ENCODE measurements at regions not wholly inside any gene's neighbourhood (a gene's known extent, or its start where the extent isn't known, plus 50 kb on each side); places are given as distances from the start of the nearest gene placed in this dataset.
"Not testable (repeated sequence)": the region's sequence is repeated elsewhere in the genome, so short reads cannot be mapped to it uniquely, and the experiment has no call there.

- ChIA-PET POLR2A (interaction anchor here (0.8 to 1.5 kb wide), 2 partner anchors 44 to 339 kb away, joined by 3 read pairs; partner anchors contain the start of gene TLE3), CTCF (interaction anchor here (1.2 to 1.8 kb wide), 2 partner anchors 15 to 721 kb away, joined by 3 to 4 read pairs; no protein-coding TSS in a partner anchor)
Measured at GRCh38 chr15:69758810-69759790, 306.5 kb downstream of the RPLP1 start.

DNA sequence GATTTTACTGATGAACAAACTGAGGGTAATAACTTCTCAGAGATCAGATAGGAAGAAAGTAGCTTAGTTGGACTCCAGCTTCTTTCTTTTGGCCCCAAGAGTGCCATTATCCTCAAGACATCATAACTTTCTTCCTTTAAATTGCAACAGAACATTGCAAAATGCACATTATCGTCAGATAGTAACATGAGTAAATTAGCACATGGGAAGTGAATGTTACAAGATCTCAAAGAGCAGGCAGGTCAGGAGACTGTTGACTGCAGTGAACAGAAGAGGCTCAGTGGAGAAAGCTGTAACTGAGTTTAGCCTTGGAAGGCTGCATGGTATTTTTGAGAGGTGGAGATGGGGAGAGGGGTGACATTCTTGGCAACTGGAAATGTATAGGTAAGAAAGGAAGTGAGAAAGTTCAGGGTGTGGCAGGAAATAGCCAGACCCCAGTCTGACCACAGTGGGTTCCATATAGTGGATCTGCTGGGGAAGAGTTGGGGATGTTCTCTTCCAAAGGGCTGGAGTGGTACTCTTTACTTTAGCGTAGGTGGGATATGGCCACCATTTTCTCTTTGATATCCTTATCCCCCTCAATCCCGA lies 307.7 kb downstream of the RPLP1 start:
- CTCF ChIA-PET: interaction anchor here (0.8 to 1.8 kb wide), 3 partner anchors 26 to 719 kb away, joined by 3 to 4 read pairs (median 3); partner anchors contain the start of gene TLE3
- POLR2A ChIA-PET: interaction anchor here (0.9 to 1.3 kb wide), 3 partner anchors 216 to 498 kb away, joined by 3 to 5 read pairs (median 5); partner anchors contain the start of gene TLE3

DNA sequence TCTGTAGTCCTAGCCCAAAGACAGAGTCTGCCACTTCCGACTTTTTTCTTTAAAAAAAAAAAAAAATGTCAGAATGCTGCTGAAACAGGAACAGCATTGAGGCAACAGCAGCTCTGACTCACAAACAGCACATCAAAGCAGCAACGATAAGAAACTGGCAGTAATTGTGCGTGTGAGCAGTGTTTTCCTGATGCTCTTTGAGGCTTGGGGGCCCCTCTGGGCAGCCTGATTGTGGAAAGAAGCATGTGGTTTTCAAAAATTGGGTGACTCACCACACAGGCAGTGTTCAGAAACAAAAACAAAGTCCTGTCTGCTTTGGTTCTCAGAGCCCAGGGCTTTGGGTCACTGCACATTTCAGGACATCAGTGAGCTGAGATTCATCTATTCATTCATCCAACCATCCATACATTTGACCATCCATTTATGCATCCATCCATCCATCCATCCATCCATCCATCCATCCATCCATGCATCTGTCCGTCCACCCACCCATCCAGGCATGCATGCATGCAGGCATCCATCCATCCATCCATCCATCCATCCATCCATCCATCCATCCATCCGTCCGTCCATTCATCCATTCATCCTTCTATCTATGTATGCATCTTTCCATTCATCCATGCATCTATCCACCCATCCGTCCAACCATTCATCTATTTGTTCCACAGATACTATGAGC lies 308.4 kb downstream of the RPLP1 start:
- ChIA-PET POLR2A (interaction anchor here (0.9 to 1.3 kb wide), 3 partner anchors 216 to 498 kb away, joined by 3 to 5 read pairs (median 5); partner anchors contain the start of gene TLE3), CTCF (interaction anchor here (1.0 to 1.8 kb wide), 2 partner anchors 26 to 719 kb away, joined by 3 to 4 read pairs; no protein-coding TSS in a partner anchor)

DNA sequence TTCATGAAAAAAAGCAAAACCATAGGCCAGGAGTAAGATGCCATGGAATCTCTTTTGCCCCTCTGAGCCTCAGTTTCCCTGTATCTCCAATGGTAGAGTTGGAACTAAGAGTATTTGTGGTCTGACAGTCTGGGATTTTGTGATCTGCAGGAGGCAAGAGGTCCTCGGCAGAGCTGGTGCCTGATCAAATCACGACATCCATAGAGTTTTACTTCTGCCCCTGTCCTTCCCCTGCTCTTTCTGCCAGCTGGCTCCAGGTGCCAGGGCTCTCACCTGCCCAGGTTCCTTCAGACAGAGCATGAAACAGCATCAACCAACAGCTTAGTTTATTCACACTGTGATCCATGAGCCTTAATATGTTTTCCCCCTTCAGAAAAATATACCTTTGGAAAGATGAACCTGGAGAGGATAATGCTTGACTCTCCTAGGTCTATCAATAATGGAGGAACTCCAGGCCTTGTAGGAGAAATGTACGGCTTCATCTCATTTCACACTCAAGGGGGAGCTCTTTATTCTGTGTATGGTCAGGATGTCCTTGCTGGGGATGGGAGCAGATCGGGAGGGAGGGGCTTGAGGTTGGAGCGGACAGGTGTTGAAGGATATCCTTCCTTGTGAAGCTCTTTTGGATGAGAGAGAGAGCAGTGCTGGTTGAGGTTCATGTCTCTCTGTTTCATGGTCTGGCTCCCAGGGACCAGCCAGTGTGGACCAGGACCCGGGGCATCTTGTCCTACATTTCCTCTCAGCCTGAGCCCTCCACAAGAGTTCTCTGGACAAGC lies 309.9 kb downstream of the RPLP1 start:
- ChIA-PET CTCF (interaction anchor here (1.4 kb wide), 1 partner anchor 65 kb away, joined by 3 read pairs; no protein-coding TSS in a partner anchor), POLR2A (interaction anchor here (0.5 to 1.2 kb wide), 2 partner anchors 48 to 67 kb away, joined by 3 to 5 read pairs; no protein-coding TSS in a partner anchor)

DNA sequence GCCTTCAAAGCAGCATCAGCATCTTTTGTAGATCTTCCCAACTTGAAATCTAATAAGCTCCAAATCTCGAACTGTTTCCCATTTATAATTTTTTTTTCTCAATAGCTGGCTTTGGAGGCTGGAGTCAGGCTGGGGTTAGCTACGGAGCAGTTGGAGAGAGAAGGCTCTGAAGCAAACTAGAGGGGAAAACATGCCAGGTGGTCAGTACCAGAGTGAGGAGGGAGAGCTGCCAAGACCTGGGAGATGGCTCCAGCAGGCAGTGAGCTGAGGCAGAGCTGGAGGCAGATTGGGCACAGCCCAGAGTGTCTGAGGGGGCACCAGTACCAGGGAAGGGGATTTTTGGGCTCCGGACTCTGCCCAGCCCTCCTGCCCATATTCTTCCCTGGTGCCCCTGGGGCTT lies 311.2 kb downstream of the RPLP1 start:
- CTCF ChIA-PET: interaction anchor here (1.1 kb wide), 1 partner anchor 46 kb away, joined by 3 read pairs; no protein-coding TSS in a partner anchor
- POLR2A ChIA-PET: interaction anchor here (1.2 kb wide), 1 partner anchor 49 kb away, joined by 3 read pairs; no protein-coding TSS in a partner anchor

GRCh38 chr15:69766156-69766555 lies 313.5 kb downstream of the RPLP1 start:
- ChIA-PET POLR2A (no interaction called here), CTCF (no interaction called here)

DNA sequence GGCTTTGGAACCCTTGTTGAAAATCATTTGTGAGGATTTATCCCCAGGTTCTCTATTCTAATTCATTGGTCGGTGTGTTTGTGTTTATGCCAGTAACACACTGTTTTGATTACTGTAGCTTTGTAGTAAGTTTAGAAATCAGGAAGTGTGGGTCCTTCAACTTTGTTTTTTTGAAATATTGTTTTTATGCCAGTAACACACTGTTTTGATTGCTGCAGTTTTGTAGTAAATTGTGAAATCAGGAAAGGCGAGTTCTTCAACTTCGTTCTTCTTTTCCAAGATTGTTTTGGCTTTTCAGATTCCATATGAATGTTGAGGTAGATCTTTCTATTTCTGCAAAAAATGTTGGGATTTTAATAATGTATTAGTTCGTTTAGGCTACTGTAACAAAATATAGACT lies 314.6 kb downstream of the RPLP1 start:
- POLR2A ChIA-PET: no interaction called here

DNA sequence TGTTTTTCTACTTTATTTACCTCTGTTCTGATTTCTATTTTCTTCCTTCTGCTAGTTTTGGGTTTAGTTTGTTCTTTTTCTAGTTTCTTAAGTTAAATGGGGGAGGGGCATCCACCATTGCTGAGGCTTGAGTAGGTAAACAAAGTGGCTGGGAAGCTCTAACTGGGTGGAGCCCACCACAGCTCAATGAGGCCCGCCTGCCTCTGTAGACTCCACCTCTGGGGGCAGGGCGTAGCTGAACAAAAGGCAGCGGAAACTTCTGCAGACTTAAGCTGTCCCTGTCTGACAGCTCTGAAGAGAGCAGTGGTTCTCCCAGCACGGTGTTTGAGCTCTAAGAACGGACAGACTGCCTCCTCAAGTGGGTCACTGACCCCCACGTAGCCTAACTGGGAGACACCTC lies 316.7 kb downstream of the RPLP1 start:
- POLR2A ChIA-PET, CTCF ChIA-PET: not testable (repeated sequence)

More for the DNA sequence above, 314.6 kb downstream of the RPLP1 start:
- CTCF ChIA-PET: interaction anchor here (0.8 kb wide), 1 partner anchor 61 kb away, joined by 3 read pairs; no protein-coding TSS in a partner anchor

DNA sequence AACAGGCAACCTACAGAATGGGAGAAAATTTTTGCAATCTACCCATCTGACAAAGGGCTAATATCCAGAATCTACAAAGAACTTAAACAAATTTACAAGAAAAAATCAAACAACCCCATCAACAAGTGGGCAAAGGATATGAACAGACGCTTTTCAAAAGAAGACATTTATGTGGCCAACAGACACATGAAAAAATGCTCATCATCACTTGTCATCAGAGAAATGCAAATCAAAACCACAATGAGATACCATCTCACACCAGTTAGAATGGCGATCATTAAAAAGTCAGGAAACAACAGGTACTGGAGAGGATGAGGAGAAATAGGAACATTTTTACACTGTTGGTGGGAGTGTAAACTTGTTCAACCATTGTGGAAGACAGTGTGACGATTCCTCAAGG lies 321.6 kb downstream of the RPLP1 start:
- CTCF ChIA-PET, POLR2A ChIA-PET: not testable (repeated sequence)

- POLR2A ChIA-PET, CTCF ChIA-PET: not testable (repeated sequence)
Measured at GRCh38 chr15:69774711-69775110, 322.1 kb downstream of the RPLP1 start.

- POLR2A ChIA-PET: no interaction called here
- CTCF ChIA-PET: no interaction called here
Measured at GRCh38 chr15:69777356-69777755, 320.4 kb downstream of the TLE3 start.

- ChIA-PET CTCF (no interaction called here), POLR2A (no interaction called here)
Measured at GRCh38 chr15:69780374-69780773, 317.3 kb downstream of the TLE3 start.

- ChIA-PET POLR2A (no interaction called here), CTCF (no interaction called here)
Measured at GRCh38 chr15:69780981-69781380, 316.7 kb downstream of the TLE3 start.

GRCh38 chr15:69781411-69782125 lies 316.1 kb downstream of the TLE3 start:
- POLR2A ChIA-PET: no interaction called here
- CTCF ChIA-PET: no interaction called here

- ChIA-PET POLR2A (no interaction called here), CTCF (no interaction called here)
Measured at GRCh38 chr15:69782139-69782658, 315.5 kb downstream of the TLE3 start.

DNA sequence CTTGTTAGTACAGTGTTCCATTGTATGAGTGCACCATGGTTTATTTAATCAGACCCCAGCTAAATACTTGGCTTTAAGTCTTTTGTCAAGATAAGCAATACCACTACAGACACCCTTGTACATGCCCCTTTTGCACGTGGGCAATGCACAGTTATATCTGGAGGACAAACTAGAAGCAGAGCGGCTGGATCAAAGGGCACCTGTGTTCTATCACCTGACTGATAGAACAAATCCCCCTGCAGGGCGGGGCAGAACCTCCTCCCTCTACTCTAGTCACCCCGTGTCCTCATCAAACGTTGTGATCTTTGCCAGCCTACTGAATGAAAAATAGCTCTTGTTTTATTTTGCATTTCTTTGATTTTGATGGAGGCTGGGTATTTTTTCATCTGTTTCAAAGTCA lies 314.9 kb downstream of the TLE3 start:
- CTCF ChIA-PET: no interaction called here

DNA sequence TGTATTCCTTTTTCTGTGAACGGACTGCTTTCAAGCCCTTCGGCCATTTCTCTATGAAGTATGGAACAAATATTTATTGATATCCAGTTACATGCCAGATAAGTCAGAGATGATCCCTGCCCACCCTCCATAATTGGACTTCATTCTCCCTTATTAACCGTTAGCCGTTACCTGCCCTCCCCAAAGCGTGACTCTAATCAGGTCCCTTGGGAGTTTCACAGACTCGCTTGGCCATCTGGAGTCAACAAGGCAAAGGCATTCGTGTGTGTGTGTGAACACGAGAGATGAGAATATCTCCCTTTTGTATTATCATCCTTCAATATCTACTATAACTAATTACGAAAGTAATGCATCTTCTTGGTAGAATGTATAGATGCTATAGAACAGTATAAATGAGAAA lies 314.5 kb downstream of the TLE3 start:
- ChIA-PET POLR2A (no interaction called here), CTCF (no interaction called here)

More for the DNA sequence above, 314.9 kb downstream of the TLE3 start:
- POLR2A ChIA-PET: no interaction called here

Data from activated CD8-positive, alpha-beta memory T cell treated with anti-CD3 and anti-CD28 coated beads for 36 hours (primary cell).